Muscle of leg (tissue), 3 donors: ENCODE measurements at regions not wholly inside any gene's neighbourhood (a gene's known extent, or its start where the extent isn't known, plus 50 kb on each side); places are given as distances from the start of the nearest gene placed in this dataset.

Source experiments
- DNase-seq: peaks from one replicate; pipeline ENCODE4 v3.0.0; 2013
- H3K27ac ChIP-seq: one replicate; pipeline ENCODE4 v1.5.1; 2013; ENCODE audit warnings: mild to moderate bottlenecking, low read length, control low read depth
- H3K27me3 ChIP-seq: one replicate; pipeline ENCODE4 v1.6.1; 2013; ENCODE audit warnings: low read length; ENCODE audit not compliant: control insufficient read depth, insufficient read depth
- H3K36me3 ChIP-seq: one replicate; pipeline ENCODE4 v1.6.1; 2013; ENCODE audit warnings: low read length; ENCODE audit not compliant: control insufficient read depth, insufficient read depth
- H3K4me1 ChIP-seq: one replicate; pipeline ENCODE4 v1.6.1; 2013; ENCODE audit warnings: low read length; ENCODE audit not compliant: control insufficient read depth, insufficient read depth
- H3K4me3 ChIP-seq: one replicate; pipeline ENCODE4 v1.5.1; 2013; ENCODE audit warnings: low read length, control low read depth
- H3K9me3 ChIP-seq: replicated peaks from 2 replicates; pipeline ENCODE4 v1.6.1; 2013; ENCODE audit warnings: low read depth, low read length; ENCODE audit not compliant: control insufficient read depth
- WGBS: methylation state at CpG from one replicate; pipeline ENCODE4 v1.1.5; 2013; ENCODE audit warnings: missing lambda C conversion rate; ENCODE audit not compliant: insufficient coverage; 5-methylcytosine and 5-hydroxymethylcytosine counted together

DNA sequence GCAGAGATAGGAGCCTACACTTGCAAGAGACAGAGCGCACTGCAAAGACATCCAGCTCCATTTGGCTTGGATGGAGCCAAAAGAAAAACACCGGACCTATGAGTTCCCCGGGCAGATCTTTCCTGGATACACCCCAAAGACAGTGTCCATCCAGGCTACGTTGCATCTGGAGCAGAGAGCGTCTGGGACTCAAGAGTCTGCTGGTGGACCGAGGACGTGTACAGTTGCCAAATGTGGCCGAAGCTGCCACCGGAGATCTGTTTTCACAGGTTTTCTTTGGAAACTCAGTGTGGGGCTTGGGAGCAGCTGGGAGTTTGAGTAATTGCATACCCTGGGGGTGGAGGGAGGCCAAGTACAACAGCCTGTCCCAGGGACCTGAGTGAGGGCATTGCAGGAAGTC, 192.3 kb upstream of the OSR1 start:
- Histone ChIP-seq H3K4me1 (peaks cover 4% of the 10 kb centered on the region), H3K4me3 (no peak overlapping the region)

GRCh38 chr2:19549821-19550220, 191.4 kb upstream of the OSR1 start:
- no peak for DNase-seq
- no peaks in the 10 kb centered on the region for H3K9me3 ChIP-seq
- H3K36me3 ChIP-seq, result no peaks in the 10 kb centered on the region
- H3K4me3 ChIP-seq, result no peak overlapping the region
- WGBS, result no CpG with 5 or more reads among the region's 1 CpG
- H3K4me1 ChIP-seq, result peaks cover 4% of the 10 kb centered on the region
- H3K27me3 ChIP-seq, result no peaks in the 10 kb centered on the region
- H3K27ac ChIP-seq, result no peak overlapping the region

More for the DNA sequence above, 192.3 kb upstream of the OSR1 start:
- no peaks in the 10 kb centered on the region for H3K27me3 ChIP-seq
- H3K36me3 ChIP-seq, result no peaks in the 10 kb centered on the region
- peak overlapping the region; percentile 29 for H3K27ac ChIP-seq
- H3K9me3 ChIP-seq, result no peaks in the 10 kb centered on the region
- 49% methylated on average over 9 of the region's 9 CpGs for WGBS
- peak; percentile 73 for DNase-seq

- no peaks in the 10 kb centered on the region for H3K36me3 ChIP-seq
- no CpG with 5 or more reads among the region's 1 CpG for WGBS
- no peaks in the 10 kb centered on the region for H3K27me3 ChIP-seq
- no peak for DNase-seq
- H3K4me3 ChIP-seq, result no peak overlapping the region
- no peaks in the 10 kb centered on the region for H3K9me3 ChIP-seq
- H3K27ac ChIP-seq, result no peak overlapping the region
- H3K4me1 ChIP-seq, result peaks cover 4% of the 10 kb centered on the region
Measured at GRCh38 chr2:19548116-19548515, 189.7 kb upstream of the OSR1 start.

GRCh38 chr2:19547321-19547720, 188.9 kb upstream of the OSR1 start:
- no peak for DNase-seq
- Histone ChIP-seq H3K4me3 (no peak overlapping the region), H3K9me3 (no peaks in the 10 kb centered on the region), H3K27me3 (no peaks in the 10 kb centered on the region), H3K4me1 (peaks cover 4% of the 10 kb centered on the region), H3K27ac (no peak overlapping the region), H3K36me3 (no peaks in the 10 kb centered on the region)

DNA sequence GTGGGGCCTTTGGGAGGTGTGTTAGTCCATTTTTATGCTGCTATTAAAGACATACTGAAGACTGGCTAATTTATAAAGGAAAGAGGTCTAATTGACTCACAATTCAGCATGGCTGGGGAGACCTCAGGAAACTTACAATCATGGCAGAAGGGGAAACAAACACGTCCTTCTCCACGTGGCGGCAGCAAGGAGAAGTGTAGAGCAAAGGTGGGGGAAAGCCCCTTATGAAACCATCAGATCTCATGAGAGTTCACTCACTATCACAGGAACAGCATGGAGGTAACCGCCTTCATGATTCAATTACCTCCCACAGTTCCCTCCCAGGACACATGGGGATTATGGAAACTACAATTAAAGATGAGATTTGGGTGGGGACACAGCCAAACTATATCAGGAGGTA, 187.1 kb upstream of the OSR1 start:
- no peaks in the 10 kb centered on the region for H3K9me3 ChIP-seq
- no peaks in the 10 kb centered on the region for H3K36me3 ChIP-seq
- DNase-seq, result no peak
- H3K27me3 ChIP-seq, result no peaks in the 10 kb centered on the region
- no peak overlapping the region for H3K27ac ChIP-seq
- no peak overlapping the region for H3K4me3 ChIP-seq
- no peaks in the 10 kb centered on the region for H3K4me1 ChIP-seq
- no CpG with 5 or more reads among the region's 4 CpGs for WGBS

GRCh38 chr2:19543663-19544383, 185.4 kb upstream of the OSR1 start:
- DNase-seq, result no peak
- Histone ChIP-seq H3K9me3 (no peaks in the 10 kb centered on the region), H3K36me3 (no peaks in the 10 kb centered on the region), H3K4me1 (peaks cover 2% of the 10 kb centered on the region), H3K27me3 (no peaks in the 10 kb centered on the region), H3K4me3 (no peak overlapping the region), H3K27ac (no peak overlapping the region)
- WGBS, result no CpG with 5 or more reads among the region's 2 CpGs

DNA sequence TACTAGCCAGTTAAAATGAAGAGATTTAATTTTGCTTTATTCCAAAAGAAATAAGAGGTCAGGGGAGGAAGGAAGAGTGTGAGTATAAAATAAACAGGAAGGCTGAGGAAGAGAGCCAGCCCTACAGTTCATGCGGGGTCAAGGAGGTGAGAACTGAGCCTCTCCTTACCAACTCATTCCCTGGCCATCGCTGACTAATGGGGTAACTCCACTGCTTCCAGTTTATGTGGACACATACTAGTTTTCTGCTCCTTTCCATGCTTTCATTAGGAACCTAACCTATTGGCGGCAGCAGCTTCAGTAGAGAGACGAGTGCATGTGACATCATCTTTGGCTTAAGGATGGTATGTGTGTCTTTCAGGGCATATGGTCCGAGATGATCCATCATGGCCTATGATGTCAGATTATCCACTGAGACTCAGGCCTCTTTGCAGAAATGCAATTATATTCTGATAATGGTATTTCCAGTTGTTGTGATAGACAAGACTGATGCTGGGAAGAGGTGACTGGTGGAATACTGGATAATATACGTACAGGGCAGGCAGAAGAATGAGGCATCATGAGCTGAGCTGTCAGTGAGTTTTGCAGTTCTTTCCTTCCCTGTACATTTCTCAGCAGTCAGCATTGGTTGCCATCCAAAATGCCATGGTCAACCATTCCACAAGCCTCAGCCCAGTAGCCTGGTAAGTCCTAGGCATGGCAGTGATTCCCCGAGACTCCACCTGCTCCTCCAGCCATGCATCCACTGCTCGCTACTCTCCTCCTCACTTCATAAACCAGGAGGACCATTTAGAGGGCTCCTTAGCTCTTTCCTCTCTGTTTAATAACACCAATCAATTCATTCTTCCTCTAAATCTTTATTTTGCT, 184.6 kb upstream of the OSR1 start:
- Histone ChIP-seq H3K27me3 (no peaks in the 10 kb centered on the region), H3K27ac (no peak overlapping the region), H3K4me3 (no peak overlapping the region), H3K36me3 (no peaks in the 10 kb centered on the region), H3K9me3 (no peaks in the 10 kb centered on the region), H3K4me1 (peaks cover 2% of the 10 kb centered on the region)
- peak; percentile 32 for DNase-seq
- 66% methylated on average over 5 of the region's 8 CpGs for WGBS

GRCh38 chr2:19541884-19542283, 183.5 kb upstream of the OSR1 start:
- H3K4me1 ChIP-seq, result peaks cover 2% of the 10 kb centered on the region
- H3K27me3 ChIP-seq, result no peaks in the 10 kb centered on the region
- no peak for DNase-seq
- no peak overlapping the region for H3K27ac ChIP-seq
- H3K4me3 ChIP-seq, result no peak overlapping the region
- 81% methylated on average over 3 of the region's 4 CpGs for WGBS
- no peaks in the 10 kb centered on the region for H3K9me3 ChIP-seq
- no peaks in the 10 kb centered on the region for H3K36me3 ChIP-seq

GRCh38 chr2:19540739-19541525, 182.5 kb upstream of the OSR1 start:
- peak; percentile 31 for DNase-seq
- WGBS, result 100% methylated on average over 1 of the region's 7 CpGs
- Histone ChIP-seq H3K27ac (no peak overlapping the region), H3K36me3 (no peaks in the 10 kb centered on the region), H3K4me1 (peaks cover 2% of the 10 kb centered on the region), H3K9me3 (no peaks in the 10 kb centered on the region), H3K27me3 (no peaks in the 10 kb centered on the region), H3K4me3 (no peak overlapping the region)

- peak; percentile 83 for DNase-seq
- Histone ChIP-seq H3K27me3 (no peaks in the 10 kb centered on the region), H3K4me1 (peaks cover 2% of the 10 kb centered on the region), H3K36me3 (no peaks in the 10 kb centered on the region), H3K27ac (peak overlapping the region; percentile 53), H3K9me3 (no peaks in the 10 kb centered on the region), H3K4me3 (no peak overlapping the region)
- WGBS, result 63% methylated on average over 1 of the region's 7 CpGs
Measured at GRCh38 chr2:19538411-19538963, 180.1 kb upstream of the OSR1 start.
